H1 (cell line): ENCODE measurements at regions not wholly inside any gene's neighbourhood (a gene's known extent, or its start where the extent isn't known, plus 50 kb on each side); places are given as distances from the start of the nearest gene placed in this dataset.

Source experiments
- CTCF ChIA-PET: fragments of 300-600 bp; sonication (Branson Sonifier 250); formaldehyde crosslinking; loops from one replicate; lab custom pipeline; 2021; ENCODE audit not compliant: partially characterized antibody; lab: Charles Lee
- POLR2A ChIA-PET: fragments of 300-600 bp; sonication (Branson Sonifier 250); formaldehyde crosslinking; loops from one replicate; lab custom pipeline; 2021; ENCODE audit warnings: inconsistent platforms; ENCODE audit not compliant: partially characterized antibody; lab: Charles Lee
- DNase-seq, 2 experiments: peaks; one replicate each; pipeline versions ENCODE4 v3.0.0 to v3.0.0-alpha.2; 2010 to 2022; ENCODE audit warnings: low spot score in 2 of 2, low read depth in 1 of 2, mixed read lengths in 1 of 2
- FAIRE-seq: peaks from 2 replicates; lab custom pipeline; 2011; peaks lifted over from hg19 to GRCh38; lab: Jason Lieb, UNC
- H2AFZ ChIP-seq: 2 replicates; pipeline ENCODE4 v1.8.1; 2012; ENCODE audit warnings: low read length, inconsistent platforms
- H2AK5ac ChIP-seq: 2 replicates; pipeline ENCODE4 v1.6.1; 2013; ENCODE audit warnings: low read depth, low read length
- H2BK120ac ChIP-seq: replicated peaks from 2 replicates; pipeline ENCODE3; 2013; ENCODE audit warnings: low read depth, low read length, inconsistent platforms
- H2BK12ac ChIP-seq: 2 replicates; pipeline ENCODE4 v1.6.1; 2013; ENCODE audit warnings: low read depth, low read length
- H2BK15ac ChIP-seq: 2 replicates; pipeline ENCODE4 v1.6.1; 2013; ENCODE audit warnings: low read length
- H2BK20ac ChIP-seq: 2 replicates; pipeline ENCODE4 v1.6.1; 2013; ENCODE audit warnings: low read length
- H2BK5ac ChIP-seq: 2 replicates; pipeline ENCODE4 v1.6.1; 2013; ENCODE audit warnings: low read depth, low read length
- H3K14ac ChIP-seq: 2 replicates; pipeline ENCODE4 v1.6.1; 2013; ENCODE audit warnings: inconsistent platforms; ENCODE audit not compliant: insufficient read length
- H3K18ac ChIP-seq: 2 replicates; pipeline ENCODE4 v1.6.1; 2013; ENCODE audit warnings: low read length; ENCODE audit errors: extremely low read depth
- H3K23ac ChIP-seq: 2 replicates; pipeline ENCODE4 v1.6.1; 2013; ENCODE audit warnings: inconsistent platforms; ENCODE audit not compliant: insufficient read length
- H3K23me2 ChIP-seq: 2 replicates; pipeline ENCODE4 v1.6.1; 2013; ENCODE audit warnings: low read depth, low read length
- H3K27ac ChIP-seq: 2 replicates; pipeline ENCODE4 v1.6.1; 2011; ENCODE audit warnings: low read depth, low read length, inconsistent platforms
- H3K27me3 ChIP-seq, 4 experiments: replicated peaks in 1 of 4; 1 replicate in 1 of 4; 2 replicates in 3 of 4; pipeline versions ENCODE4 v1.6.1 to v1.8.1; 2011 to 2013; ENCODE audit warnings: low read length in 3 of 4, mild to moderate bottlenecking in 3 of 4, inconsistent platforms in 2 of 4, mixed read lengths in 2 of 4, moderate library complexity in 1 of 4; ENCODE audit not compliant: control insufficient read depth in 3 of 4, insufficient read depth in 3 of 4; ENCODE audit errors: extremely low read depth in 1 of 4
- H3K36me3 ChIP-seq, 4 experiments: 2 replicates each; pipeline versions ENCODE4 v1.6.1 to v1.8.1; 2011 to 2013; ENCODE audit warnings: mild to moderate bottlenecking in 4 of 4, low read length in 3 of 4, moderate library complexity in 2 of 4, control low read depth in 1 of 4, inconsistent platforms in 1 of 4; ENCODE audit not compliant: insufficient read depth in 4 of 4, control insufficient read depth in 2 of 4
- H3K4ac ChIP-seq: replicated peaks from 2 replicates; pipeline ENCODE3; 2013; ENCODE audit warnings: low read length, low read depth, mixed read lengths, inconsistent platforms; ENCODE audit not compliant: insufficient read length
- H3K4me1 ChIP-seq, 4 experiments: replicated peaks in 1 of 4; 1 replicate in 1 of 4; 2 replicates in 3 of 4; pipeline versions ENCODE4 v1.6.1 to v1.8.1; 2011 to 2013; ENCODE audit warnings: low read length in 3 of 4, inconsistent platforms in 2 of 4, mixed read lengths in 1 of 4; ENCODE audit not compliant: insufficient read depth in 4 of 4, control insufficient read depth in 3 of 4
- H3K4me2 ChIP-seq, 2 experiments: 2 replicates each; pipeline versions ENCODE4 v1.6.1 to v1.8.1; 2011 to 2013; ENCODE audit warnings: low read depth in 2 of 2, low read length in 2 of 2, control low read depth in 1 of 2, inconsistent platforms in 1 of 2, mild to moderate bottlenecking in 1 of 2; ENCODE audit not compliant: insufficient read depth in 1 of 2
- H3K4me3 ChIP-seq, 4 experiments: fragments of 200-600, 300-600 bp in 1 of 4; sonication (generic), shearing (Covaris generic), sonication (Bioruptor Twin) in 1 of 4; 2 replicates each; pipeline versions ENCODE4 v1.5.1 to v1.8.1; 2011 to 2016; ENCODE audit warnings: low read length in 4 of 4, low read depth in 3 of 4, control low read depth in 2 of 4, inconsistent platforms in 2 of 4, mild to moderate bottlenecking in 2 of 4, mixed read lengths in 1 of 4, moderate library complexity in 1 of 4; ENCODE audit not compliant: insufficient read depth in 2 of 4; ENCODE audit errors: extremely low read depth in 1 of 4
- H3K56ac ChIP-seq: replicated peaks from 2 replicates; pipeline ENCODE3; 2013; ENCODE audit warnings: low read depth, mild to moderate bottlenecking, mixed read lengths, low read length, inconsistent platforms; ENCODE audit not compliant: insufficient read length
- H3K79me1 ChIP-seq: 2 replicates; pipeline ENCODE4 v1.6.1; 2013; ENCODE audit warnings: low read depth, low read length, control low read depth
- H3K79me2 ChIP-seq, 2 experiments: 2 replicates each; pipeline versions ENCODE4 v1.6.1 to v1.8.1; 2012 to 2013; ENCODE audit warnings: low read length in 2 of 2, mild to moderate bottlenecking in 2 of 2, inconsistent platforms in 1 of 2; ENCODE audit not compliant: insufficient read depth in 2 of 2, control insufficient read depth in 1 of 2
- H3K9ac ChIP-seq, 4 experiments: replicated peaks in 1 of 4; 1 replicate in 1 of 4; 2 replicates in 3 of 4; pipeline versions ENCODE4 v1.6.1 to v1.8.1; 2011 to 2013; ENCODE audit warnings: low read depth in 3 of 4, low read length in 3 of 4, control low read depth in 2 of 4, mild to moderate bottlenecking in 2 of 4, moderate library complexity in 2 of 4, inconsistent platforms in 1 of 4; ENCODE audit errors: extremely low read depth in 1 of 4
- H3K9me3 ChIP-seq, 2 experiments: 2 replicates each; pipeline versions ENCODE4 v1.6.1 to v1.8.1; 2012 to 2013; ENCODE audit warnings: mild to moderate bottlenecking in 2 of 2, moderate library complexity in 2 of 2, control low read depth in 1 of 2, inconsistent platforms in 1 of 2, low read depth in 1 of 2, low read length in 1 of 2, mixed read lengths in 1 of 2; ENCODE audit not compliant: insufficient read depth in 2 of 2
- H4K20me1 ChIP-seq, 2 experiments: replicated peaks in 1 of 2; 2 replicates each; pipeline versions ENCODE3 to v1.8.1; 2011 to 2013; ENCODE audit warnings: inconsistent platforms in 2 of 2, low read length in 2 of 2, mild to moderate bottlenecking in 1 of 2; ENCODE audit not compliant: insufficient read depth in 2 of 2, control insufficient read depth in 1 of 2
- H4K5ac ChIP-seq: 2 replicates; pipeline ENCODE4 v1.6.1; 2013; ENCODE audit warnings: low read length, low read depth, mixed read lengths, inconsistent platforms; ENCODE audit not compliant: insufficient read length
- H4K8ac ChIP-seq: 2 replicates; pipeline ENCODE4 v1.8.0; 2013; ENCODE audit warnings: mild to moderate bottlenecking, moderate library complexity, low read length, inconsistent platforms; ENCODE audit not compliant: insufficient read depth; ENCODE audit errors: extremely low read depth
- H4K91ac ChIP-seq: replicated peaks from 2 replicates; pipeline ENCODE3; 2013; ENCODE audit warnings: low read length, mixed read lengths, inconsistent platforms; ENCODE audit not compliant: insufficient read length
- BACH1 ChIP-seq: IDR thresholded peaks from 2 replicates; pipeline ENCODE4 v1.6.1; 2012; ENCODE audit warnings: low read length, improper control_type of control experiment
- CEBPB ChIP-seq: IDR thresholded peaks from 2 replicates; pipeline ENCODE4 v1.6.1; 2012; ENCODE audit warnings: low read depth, low read length
- CHD2 ChIP-seq: IDR thresholded peaks from 2 replicates; pipeline ENCODE4 v1.6.1; 2012; ENCODE audit warnings: low read length, improper control_type of control experiment
- CTBP2 ChIP-seq: IDR thresholded peaks from 2 replicates; pipeline ENCODE4 v1.7.0; 2011; ENCODE audit warnings: borderline replicate concordance, mild to moderate bottlenecking, moderate library complexity, mixed read lengths, low read length; ENCODE audit not compliant: insufficient read depth, insufficient read length
- EGR1 ChIP-seq: IDR thresholded peaks from 2 replicates; pipeline ENCODE4 v1.6.1; 2011; ENCODE audit warnings: low read depth, low read length, borderline replicate concordance
- GTF2F1 ChIP-seq: IDR thresholded peaks from 2 replicates; pipeline ENCODE4 v1.6.1; 2012; ENCODE audit warnings: low read depth, low read length, improper control_type of control experiment, borderline replicate concordance
- HDAC6 ChIP-seq: IDR thresholded peaks from one replicate; pipeline ENCODE4 v1.7.1; 2012; ENCODE audit warnings: low read depth, mild to moderate bottlenecking, inconsistent platforms, low read length, moderate library complexity
- JUND ChIP-seq: IDR thresholded peaks from 2 replicates; pipeline ENCODE4 v1.6.1; 2011; ENCODE audit warnings: mild to moderate bottlenecking, improper control_type of control experiment, low read length
- KDM5A ChIP-seq: fragments of 200-600 bp; IDR thresholded peaks from 2 replicates; pipeline ENCODE4 v1.7.1; 2012; ENCODE audit warnings: mild to moderate bottlenecking, low read length, inconsistent platforms, mixed read lengths
- RXRA ChIP-seq: IDR thresholded peaks from 2 replicates; pipeline ENCODE4 v1.6.1; 2011; ENCODE audit warnings: low read depth, mild to moderate bottlenecking, low read length, moderate library complexity; ENCODE audit not compliant: insufficient read depth
- SIN3A ChIP-seq, 2 experiments: IDR thresholded peaks in 1 of 2; conservative IDR thresholded peaks in 1 of 2; 2 replicates each; pipeline ENCODE4 v1.6.1; 2011 to 2012; ENCODE audit warnings: low read length in 2 of 2, improper control_type of control experiment in 1 of 2, low read depth in 1 of 2, mild to moderate bottlenecking in 1 of 2
- TAF1 ChIP-seq: IDR thresholded peaks from 2 replicates; pipeline ENCODE4 v1.6.1; 2011; ENCODE audit warnings: mild to moderate bottlenecking, low read depth, low read length
- TAF7 ChIP-seq: optimal IDR thresholded peaks from 2 replicates; pipeline ENCODE3; 2011; ENCODE audit warnings: low read depth, mild to moderate bottlenecking, inconsistent platforms, low read length, moderate library complexity, borderline replicate concordance
- TCF12 ChIP-seq: IDR thresholded peaks from 2 replicates; pipeline ENCODE4 v1.6.1; 2011; ENCODE audit warnings: low read depth, mild to moderate bottlenecking, low read length
- WGBS, 2 experiments: shearing (Covaris generic) in 1 of 2; methylation state at CpG; one replicate each; pipeline versions ENCODE4 v1.1.6 to v1.1.7; 2013 to 2015; ENCODE audit warnings: low lambda C conversion rate in 2 of 2, mixed read lengths in 2 of 2, inconsistent platforms in 1 of 2, low coverage in 1 of 2, missing lambda C conversion rate in 1 of 2; ENCODE audit not compliant: insufficient replicate concordance in 2 of 2, insufficient coverage in 1 of 2, insufficient read length in 1 of 2; ENCODE audit errors: extremely low coverage in 1 of 2, missing lambda C conversion rate in 1 of 2; 5-methylcytosine and 5-hydroxymethylcytosine counted together
- TF ChIP-seq, protein P1 (sequence below): IDR thresholded peaks from 2 replicates; pipeline ENCODE4 v1.6.1; 2011; ENCODE audit warnings: low read length, improper control_type of control experiment

DNA sequence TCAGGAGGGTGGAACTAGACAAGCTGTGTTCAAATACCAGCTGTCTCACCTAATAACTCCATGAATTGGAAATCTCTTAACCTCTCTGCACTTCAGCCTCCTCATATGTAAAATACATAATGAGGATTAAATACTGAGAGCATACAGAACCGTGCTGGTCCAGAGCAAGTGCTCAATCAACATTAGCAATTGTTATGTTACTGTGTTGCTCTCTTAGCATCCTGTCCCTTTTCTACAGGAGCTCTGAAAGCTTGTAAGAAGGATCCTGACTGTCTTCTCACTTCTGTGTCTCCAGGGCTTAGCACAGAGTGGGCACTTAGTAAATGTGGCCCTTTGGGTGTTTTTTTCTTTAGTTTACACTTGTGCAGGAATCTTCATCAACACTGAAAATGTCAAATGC, 1456.1 kb upstream of the IGFBP7 start:
- no peak overlapping the region for H2BK12ac ChIP-seq
- 0 out of 2 replicates have a peak overlapping the region, but pooled peaks have one; percentile 14 for H2AFZ ChIP-seq
- no peaks in the 10 kb centered on the region for H4K20me1 ChIP-seq
- no peak for DNase-seq
- H3K4ac ChIP-seq: no peak overlapping the region
- H3K27ac ChIP-seq: no peak overlapping the region
- H4K8ac ChIP-seq: no peak overlapping the region
- H3K79me2 ChIP-seq: no peaks in the 10 kb centered on the region
- H3K23ac ChIP-seq: no peak overlapping the region
- no peaks in the 10 kb centered on the region for H3K36me3 ChIP-seq
- no peak overlapping the region for H2BK15ac ChIP-seq
- no peak overlapping the region for H3K18ac ChIP-seq
- no peak overlapping the region for H2AK5ac ChIP-seq
- peaks cover 0 to 4% (median 1%) of the 10 kb centered on the region in 4 experiments; a peak in 1 of 7 replicates for H3K4me1 ChIP-seq
- H2BK20ac ChIP-seq: no peak overlapping the region
- H3K23me2 ChIP-seq: no peaks in the 10 kb centered on the region
- H4K91ac ChIP-seq: no peak overlapping the region
- no peak overlapping the region for H2BK5ac ChIP-seq
- no peak for FAIRE-seq
- H3K56ac ChIP-seq: no peak overlapping the region
- POLR2A ChIA-PET: no interaction called here
- H3K9me3 ChIP-seq: peaks cover 4% of the 10 kb centered on the region in 2 experiments; a peak in 2 of 4 replicates
- H2BK120ac ChIP-seq: no peak overlapping the region
- no peak overlapping the region for H3K9ac ChIP-seq
- WGBS, 2 experiments: 22% methylated on average over 1 of the region's 1 CpG; no CpG with 5 or more reads in 1 of the 2 experiments
- no peaks in the 10 kb centered on the region for H3K79me1 ChIP-seq
- CTCF ChIA-PET: no interaction called here
- H3K14ac ChIP-seq: no peak overlapping the region
- H3K4me2 ChIP-seq: no peak overlapping the region
- H3K27me3 ChIP-seq: no peaks in the 10 kb centered on the region
- H4K5ac ChIP-seq: no peak overlapping the region
- no peak overlapping the region for H3K4me3 ChIP-seq
- TF ChIP-seq BACH1: no peak
- TF ChIP-seq JUND: no peak
- no peak for TF ChIP-seq TAF7
- TF ChIP-seq CEBPB: no peak
- TF ChIP-seq, protein P1, sequence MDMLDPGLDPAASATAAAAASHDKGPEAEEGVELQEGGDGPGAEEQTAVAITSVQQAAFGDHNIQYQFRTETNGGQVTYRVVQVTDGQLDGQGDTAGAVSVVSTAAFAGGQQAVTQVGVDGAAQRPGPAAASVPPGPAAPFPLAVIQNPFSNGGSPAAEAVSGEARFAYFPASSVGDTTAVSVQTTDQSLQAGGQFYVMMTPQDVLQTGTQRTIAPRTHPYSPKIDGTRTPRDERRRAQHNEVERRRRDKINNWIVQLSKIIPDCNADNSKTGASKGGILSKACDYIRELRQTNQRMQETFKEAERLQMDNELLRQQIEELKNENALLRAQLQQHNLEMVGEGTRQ: no peak
- no peak for TF ChIP-seq CHD2
- no peak for TF ChIP-seq RXRA
- no peak for TF ChIP-seq EGR1
- no peak for TF ChIP-seq TCF12
- TF ChIP-seq SIN3A (conservative IDR thresholded peaks at IDR 0.05 in 1 of 2, IDR thresholded peaks at IDR 0.05 in 1 of 2; ENCODE audit: low read depth in 1 of 2, low read length in 2 of 2): no peak
- TF ChIP-seq CTBP2: no peak
- no peak for TF ChIP-seq HDAC6
- no peak for TF ChIP-seq TAF1
- TF ChIP-seq KDM5A: no peak
- no peak for TF ChIP-seq GTF2F1
